Hindlimb muscle (tissue), 1 donor: ENCODE measurements at regions not wholly inside any gene's neighbourhood (a gene's known extent, or its start where the extent isn't known, plus 50 kb on each side); places are given as distances from the start of the nearest gene placed in this dataset.
"Not testable (repeated sequence)": the region's sequence is repeated elsewhere in the genome, so short reads cannot be mapped to it uniquely, and the experiment has no call there.

Experiments used
- DNase-seq: peaks from one replicate; pipeline ENCODE4 v3.0.0-alpha.2; 2013

DNA sequence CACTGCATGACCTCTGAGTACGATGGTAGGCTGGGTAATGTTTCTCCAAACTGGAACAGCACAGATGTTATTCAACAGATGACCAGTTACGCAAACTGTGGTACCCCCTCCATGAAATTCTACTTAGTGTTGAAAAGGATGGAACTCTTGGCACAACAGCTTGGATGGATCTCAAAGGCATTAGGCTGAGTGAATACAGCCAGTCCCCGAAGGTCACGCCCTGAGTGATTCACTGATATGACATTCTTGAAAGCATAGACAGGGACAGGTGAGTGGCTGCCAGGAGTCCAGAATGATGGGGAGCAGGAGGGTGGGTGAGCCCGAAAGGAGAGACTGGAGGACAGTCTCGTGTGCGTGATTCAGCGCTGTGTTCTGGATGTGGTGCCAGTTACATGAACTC is 187.5 kb upstream of the TMEM132C start:
- DNase-seq = no peak

DNA sequence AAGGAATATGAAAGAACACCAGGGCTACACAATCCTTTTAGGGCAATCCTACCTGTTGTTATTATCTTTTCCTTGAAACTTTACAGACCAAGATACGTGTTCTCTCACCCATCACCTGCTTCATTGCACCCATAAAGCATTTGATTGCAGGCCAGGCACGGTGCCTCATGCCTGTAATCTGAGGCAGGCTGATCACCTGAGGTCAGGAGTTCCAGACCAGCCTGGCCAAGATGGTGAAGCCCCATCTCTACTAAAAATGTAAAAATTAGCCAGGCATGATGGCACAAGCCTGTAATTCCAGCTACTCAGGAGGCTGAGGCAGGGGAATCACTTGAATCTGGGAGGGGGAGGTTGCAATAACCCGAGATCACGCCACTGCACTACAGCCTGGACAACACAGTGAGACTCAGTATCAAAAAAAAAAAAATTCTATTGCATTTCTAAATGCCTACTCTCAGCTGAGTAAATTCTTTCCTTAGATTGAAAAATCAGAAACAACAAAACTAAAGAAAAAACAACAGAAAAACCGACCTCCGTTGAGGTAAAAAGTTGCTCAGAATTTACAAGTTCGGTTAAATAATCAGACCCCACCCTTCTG is 183.7 kb upstream of the TMEM132C start:
- DNase-seq = no peak

DNA sequence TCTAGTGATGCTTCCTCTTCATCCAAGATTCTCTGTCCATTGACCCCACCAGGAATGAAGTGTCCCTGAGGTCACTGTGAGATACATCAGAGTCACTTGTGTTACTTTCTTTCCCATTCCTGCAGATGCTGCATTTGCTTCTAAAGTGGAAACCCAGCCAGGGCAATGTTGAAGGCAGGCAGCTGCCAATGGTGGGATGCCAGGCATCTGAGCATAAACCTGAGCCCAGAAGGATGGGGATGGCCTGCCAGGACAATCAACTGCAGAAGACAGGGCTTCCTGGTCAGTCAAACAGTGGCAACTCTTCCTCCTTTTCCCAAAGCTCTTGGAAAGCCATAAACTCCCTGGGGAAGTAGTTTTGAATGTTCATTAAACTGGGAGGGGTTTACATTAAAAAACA is 178.0 kb upstream of the TMEM132C start:
- DNase-seq = no peak

DNA sequence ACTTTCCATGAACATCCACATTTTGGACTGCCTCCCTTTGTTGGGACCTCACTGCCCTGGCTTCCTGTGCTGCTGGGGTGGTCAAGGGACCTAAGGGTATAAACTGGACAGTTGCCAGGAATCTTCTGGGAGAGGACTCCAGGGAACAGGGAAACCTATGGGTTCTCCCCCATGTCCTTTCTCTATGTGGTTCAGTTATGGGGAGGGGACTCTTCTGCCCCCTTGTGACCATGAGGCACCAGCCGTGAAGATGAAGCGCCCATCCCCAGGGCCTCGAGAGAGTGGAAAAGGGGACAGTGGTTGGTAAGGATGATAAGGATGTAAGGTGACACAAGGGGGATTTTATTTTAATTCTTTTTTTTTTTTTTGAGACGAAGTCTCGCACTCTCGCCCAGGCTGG is 177.0 kb upstream of the TMEM132C start:
- no peak for DNase-seq

DNA sequence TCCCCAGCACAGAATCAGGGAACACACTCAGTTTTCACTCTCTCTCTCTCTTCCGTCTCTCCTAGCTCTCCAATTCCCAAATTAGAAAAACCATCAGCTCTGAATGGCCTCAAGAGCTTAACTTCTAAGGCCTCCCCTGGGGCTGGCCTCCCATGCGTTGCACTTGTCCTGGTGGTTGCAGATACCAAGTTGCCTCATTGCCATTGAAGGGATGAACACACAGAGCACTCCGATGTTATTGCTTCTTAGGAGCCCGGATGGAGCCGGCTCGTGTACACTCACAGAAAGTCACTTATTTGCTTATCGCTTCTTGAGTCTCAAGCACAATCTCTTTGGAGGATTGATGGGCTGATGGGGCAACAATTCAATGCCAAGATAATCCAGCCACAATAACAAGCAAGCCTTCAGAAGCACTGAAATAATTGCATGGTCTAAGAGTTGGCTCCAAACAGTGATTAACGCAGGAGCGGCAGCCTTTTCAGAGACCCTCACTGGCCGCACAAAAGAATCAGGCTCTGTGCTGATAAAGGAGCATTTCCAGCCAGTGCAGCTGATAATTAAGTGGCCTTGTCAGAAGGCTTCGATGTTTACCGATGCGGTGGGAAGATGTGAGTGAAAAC is 175.8 kb upstream of the TMEM132C start:
- no peak for DNase-seq

DNA sequence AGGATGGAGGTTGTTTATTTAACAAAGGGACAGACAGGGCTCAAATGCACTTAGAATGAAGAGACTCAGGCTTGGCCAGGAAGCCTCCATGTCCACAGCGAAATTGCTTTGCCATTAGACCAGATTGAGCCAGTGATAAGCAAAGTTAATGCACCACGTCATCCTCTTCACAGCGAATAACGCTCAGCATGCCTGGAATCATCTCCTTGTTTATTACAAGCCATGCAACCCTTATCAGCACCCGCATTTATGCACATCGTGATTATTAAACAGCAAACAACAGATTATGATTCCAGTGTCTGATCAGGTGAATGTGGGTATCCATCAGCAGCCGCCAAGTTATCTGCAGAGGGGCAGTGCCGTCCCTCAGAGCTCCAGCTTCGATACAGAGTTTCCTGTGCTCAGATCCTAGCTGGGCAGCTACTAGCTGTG is 175.0 kb upstream of the TMEM132C start:
- no peak for DNase-seq

DNA sequence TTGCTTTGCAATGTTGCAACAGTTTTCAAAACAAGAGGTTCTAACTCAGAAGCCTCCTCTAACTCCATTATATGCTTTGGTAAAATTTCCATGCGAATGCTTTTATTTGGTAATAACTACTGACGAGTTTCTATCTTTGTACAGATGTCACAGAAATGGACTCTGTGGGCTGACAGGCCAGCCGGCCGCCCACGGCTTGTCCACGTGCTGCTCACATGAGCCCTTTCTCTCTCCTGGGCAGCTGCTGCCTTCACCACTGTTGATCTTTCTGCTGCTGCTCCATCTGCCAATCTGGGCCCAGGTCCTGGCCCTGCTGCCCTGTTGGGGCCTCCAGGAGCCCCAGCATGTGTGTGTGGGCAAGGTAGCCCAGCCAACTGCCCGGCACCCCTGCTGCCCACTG is 168.2 kb upstream of the TMEM132C start:
- no peak for DNase-seq

DNA sequence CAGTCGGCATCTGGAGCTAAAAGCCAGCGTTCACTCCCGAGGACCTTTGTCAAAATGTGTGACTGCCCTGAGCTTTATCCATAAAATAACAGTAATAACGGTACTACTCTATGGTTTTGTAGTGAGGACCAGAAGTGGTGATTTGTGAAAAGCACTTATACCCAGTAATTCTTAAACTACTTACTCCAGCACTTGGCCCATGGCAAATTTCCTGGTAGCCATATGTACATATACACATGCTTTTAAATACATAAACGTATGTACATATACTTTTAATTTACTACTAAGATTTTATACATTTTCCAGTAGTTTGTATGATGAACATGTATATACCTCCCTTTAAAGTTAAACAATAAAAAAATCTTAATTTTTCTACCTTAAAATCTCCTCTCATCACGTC is 163.8 kb upstream of the TMEM132C start:
- no peak for DNase-seq

DNA sequence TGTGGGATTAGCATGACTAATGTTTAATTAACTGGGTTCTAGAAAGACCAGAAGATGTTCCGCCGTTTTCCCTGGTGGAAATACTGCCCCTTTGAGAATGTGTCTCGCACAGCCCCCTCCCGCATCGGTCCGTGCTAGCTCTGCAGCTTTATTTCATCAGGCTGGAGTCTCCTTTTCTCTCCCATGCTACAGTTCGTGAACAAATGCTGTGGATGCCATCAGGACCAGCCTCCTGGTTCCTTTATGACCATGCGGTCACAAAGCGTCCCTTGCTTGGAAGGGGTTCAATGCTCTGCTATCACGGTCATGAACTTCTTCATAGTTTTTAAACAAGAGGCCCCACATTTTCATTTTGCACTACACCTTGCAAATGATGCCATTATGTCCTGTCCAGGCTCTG is 157.7 kb upstream of the TMEM132C start:
- no peak for DNase-seq

DNA sequence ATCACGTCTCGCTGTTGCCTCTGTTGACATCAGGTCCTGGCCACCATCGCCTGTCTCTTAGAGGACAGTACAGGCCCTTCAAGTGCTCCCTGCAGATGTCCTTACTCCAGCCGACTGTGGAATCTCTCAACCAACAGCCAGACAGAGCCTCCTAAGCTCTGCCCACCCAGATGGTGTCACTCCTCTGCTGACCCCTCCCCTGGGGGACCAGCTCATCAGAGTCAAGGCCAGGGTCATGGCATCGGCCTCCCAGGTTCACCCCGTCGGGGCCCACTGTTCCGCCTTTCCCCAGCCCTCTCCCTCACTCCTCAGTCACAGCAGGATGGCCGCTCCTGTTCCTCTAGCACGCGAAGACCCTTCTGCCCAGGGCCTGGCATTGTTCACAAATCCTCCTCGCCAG is 157.3 kb upstream of the TMEM132C start:
- DNase-seq = no peak

DNA sequence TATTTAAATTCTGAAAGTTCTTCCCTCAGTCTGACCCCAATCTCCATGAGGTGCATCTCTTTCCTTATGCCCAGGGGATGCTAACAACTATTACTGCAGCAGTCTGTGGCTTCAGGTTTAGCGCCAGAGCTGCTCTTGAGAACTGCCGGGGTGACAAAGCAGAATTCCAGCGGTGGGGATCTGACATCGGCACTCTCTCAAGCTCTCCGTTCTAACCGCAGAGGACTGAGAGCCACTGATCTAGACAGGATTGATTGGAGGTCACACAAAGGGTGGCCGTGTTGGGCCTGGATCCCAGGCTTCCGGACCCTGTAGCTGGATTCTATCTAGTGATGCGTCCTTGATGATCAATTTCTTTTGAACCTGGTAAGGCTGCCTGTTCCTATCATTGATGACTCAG is 155.6 kb upstream of the TMEM132C start:
- DNase-seq = no peak

DNA sequence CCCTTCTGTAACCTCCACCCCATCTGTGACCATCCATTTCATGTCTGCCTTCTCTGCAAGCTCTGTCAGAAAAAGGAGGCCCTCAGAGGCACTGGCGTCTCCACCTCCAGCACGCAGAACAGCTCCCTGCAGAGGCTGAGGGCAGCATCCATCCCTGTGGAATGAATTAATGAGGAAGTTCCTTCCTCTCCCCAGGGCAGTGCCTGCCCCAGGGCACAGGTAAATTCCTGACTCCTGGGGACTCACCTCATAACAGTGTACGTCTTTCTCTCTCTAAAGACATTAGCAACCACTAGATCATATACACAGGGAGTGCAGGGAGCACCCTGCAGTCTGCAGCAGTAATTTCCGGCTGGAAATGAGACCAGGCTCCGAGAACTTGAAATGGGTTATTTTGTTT is 155.0 kb upstream of the TMEM132C start:
- no peak for DNase-seq

DNA sequence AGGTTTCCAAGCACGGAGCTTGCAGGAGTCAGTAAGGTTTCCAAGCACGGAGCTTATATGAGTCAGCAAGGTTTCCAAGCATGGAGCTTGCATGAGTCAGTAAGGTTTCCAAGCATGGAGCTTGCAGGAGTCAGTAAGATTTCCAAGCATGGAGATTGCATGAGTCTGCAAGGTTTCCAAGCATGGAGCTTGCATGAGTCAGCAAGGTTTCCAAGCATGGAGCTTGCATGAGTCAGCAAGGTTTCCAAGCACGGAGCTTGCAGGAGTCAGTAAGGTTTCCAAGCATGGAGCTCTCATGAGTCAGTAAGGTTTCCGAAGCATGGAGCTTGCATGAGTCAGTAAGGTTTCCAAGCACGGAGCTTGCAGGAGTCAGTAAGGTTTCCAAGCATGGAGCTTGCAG is 153.7 kb upstream of the TMEM132C start:
- DNase-seq = not testable (repeated sequence)

DNA sequence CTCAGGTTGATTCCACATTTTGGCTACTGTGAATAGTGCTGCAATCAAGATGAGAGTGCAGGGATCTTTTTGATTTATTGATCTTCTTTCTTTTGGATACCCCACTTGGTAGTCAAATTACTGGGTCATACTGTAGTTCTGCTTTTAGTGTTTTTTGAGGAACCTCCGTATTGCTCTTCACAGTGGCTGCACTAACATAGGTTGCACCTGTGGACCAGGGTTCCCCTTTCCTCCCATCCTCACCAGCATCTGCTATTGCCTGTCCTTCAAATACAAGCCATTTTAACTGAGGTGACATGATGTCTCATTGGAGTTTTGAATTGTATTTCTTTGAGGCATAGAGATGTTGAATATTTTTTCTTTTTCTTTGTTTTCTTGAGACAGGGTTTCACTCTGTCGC is 152.5 kb upstream of the TMEM132C start:
- no peak for DNase-seq

DNA sequence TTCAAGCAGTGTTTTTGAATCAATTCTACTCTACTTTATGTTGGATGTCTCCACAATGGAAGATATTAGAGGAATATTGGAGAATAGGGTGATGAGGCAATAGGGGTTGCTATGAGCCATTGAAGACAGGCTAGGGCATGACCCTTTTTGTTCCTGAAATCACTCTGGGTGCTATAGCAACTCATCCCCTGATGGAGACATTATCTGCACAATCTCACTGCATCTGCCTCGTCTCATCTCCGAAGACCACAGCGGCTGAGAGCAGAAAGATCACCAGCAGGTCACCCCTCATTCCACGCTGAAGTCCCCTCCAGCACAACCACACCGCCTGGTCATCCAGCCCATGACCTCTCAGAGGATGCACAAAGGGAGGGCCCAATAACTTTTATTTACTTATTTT is 150.4 kb upstream of the TMEM132C start:
- DNase-seq = no peak

DNA sequence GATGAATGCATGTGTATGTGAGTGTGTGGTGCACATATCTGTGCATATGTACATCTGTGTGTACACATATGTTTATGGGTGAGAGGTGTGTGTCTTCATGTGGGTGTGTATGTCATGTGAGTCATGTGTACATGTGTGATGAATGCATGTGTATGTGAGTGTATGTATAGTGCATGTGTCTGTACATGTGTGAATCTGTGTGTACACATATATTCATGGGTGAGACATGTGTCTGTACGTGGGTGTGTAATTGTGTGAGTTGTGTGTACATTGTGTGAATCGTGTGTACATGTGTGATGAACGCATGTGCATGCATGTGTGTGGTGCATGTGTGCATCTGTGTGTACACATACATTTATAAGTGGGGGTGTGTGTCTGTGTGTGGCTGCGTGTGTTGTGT is 146.9 kb upstream of the TMEM132C start:
- DNase-seq = no peak

DNA sequence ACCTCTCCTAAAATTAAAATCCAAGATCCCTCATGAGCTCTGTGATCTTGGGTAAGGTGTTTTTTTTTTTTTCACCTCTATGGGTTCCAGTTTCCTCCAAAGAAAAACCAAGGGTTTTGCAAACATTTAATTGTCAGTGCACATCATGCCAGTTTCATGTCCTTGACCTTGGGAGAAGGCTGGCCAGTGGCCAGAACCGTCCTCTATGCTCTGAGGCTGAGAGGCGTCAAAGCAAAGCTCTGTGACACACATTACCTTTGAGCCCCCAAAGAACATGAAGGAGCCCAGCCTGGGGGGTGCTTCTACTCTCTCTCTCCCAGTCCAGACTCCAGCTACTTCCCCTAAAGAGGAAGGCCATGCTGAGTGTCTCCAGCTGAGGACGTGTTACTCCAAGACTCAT is 145.5 kb upstream of the TMEM132C start:
- DNase-seq = no peak

DNA sequence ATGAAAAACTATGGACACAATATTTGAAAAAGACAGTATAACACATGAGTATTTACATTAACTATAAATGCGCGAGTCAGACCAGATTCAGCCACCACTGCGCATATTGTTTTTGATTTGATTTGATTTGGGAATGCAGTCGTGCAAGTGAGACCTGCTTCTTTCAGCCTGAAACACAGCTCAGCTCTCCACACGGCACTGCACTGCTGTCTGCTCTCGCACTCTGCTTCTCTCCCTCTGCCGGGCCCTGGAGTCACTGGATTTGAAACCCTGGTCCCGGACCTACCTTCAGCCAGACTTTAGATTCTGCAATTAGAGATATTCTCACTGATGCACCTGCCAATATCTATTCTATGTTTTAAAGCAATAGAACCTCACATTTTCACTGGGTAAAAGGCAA is 143.9 kb upstream of the TMEM132C start:
- no peak for DNase-seq

DNA sequence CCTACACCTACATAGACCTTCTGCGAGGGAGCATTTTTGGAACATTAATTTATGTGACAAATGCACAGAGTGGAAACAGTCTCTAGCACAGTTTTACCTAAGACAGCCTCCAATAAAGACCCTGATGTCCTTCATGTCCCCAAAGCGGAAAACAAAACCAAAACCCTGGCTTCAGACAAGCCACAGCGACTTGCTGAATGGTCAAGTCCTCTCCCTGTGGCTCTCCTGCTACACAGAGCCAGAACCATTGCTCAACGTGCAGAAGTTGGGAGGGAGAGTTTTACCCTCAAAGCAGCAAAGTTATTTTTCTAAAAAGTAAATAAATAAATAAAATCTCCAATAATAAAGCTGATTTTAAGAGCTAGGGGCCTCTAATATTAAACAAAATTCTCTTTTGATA is 135.0 kb upstream of the TMEM132C start:
- DNase-seq = no peak

DNA sequence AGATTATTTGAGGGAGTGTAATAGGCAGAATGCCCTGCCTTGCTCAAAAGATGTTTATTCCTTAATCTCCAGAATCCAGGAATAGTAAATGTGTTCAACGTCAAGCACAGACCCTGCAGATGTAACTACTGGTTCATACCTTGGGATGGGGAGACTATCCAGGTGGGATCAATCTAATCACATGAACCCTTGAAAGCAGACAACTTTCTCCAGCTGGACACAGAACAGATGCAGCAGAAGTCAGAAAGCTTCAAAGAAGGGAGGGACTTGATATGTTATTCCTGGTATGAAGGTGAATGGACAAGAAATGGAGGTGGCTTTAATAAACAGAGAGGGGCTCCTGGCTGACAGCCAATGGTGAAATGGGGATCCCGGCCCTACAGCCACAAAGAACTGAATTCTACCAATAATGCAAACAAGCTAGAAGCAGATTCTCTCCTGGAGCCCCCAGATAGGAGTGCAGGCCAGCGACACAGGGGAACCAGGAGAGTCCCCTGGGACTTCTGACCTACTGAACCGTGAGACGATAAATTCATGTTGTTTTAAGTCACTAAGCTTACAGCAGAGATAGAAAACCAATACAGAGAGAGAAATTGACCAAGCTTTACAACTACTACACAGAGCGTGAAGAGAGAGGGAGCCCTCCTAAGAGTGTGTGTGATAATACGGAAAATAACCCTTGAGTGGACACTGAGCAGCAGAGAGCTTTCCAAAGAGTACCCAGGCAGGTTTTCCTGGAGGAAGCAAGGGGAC is 133.5 kb upstream of the TMEM132C start:
- DNase-seq = no peak

DNA sequence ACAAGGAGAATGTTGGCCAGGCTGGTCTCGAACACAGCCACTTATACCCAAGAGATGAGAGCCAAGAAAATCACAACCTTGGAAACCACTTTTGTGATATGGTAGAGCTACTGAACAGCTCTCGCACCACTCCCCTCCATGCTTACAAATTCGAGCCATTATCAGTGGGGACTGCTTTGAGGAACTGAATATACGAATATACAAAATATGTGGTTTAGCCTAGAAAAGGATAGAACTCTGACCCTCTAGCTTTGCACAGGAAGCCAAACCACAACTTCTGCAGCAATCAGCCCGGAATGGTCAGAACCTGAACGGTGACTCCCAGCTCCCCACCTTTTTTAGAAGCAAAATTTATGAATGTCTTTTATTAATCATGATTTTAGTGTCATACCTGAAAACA is 129.8 kb upstream of the TMEM132C start:
- DNase-seq = no peak

DNA sequence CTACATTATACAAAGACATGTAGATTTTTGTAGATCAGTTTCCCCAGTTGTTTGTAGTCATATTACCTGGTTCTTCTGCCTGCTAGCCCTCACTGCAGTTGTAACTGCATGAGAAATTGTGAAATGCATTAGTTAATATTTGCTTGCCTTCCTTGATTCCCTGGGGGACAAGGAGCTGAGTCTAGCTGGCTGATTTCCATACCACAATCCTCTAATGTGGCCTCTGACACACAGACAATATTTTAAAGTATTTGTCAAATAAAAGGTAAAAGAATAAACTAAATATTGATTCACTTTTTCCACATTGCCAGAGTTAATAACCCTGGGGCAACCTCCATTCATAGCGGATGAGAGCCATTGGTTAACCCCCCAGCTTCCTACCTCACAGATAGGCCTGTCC is 128.8 kb upstream of the TMEM132C start:
- DNase-seq = no peak

DNA sequence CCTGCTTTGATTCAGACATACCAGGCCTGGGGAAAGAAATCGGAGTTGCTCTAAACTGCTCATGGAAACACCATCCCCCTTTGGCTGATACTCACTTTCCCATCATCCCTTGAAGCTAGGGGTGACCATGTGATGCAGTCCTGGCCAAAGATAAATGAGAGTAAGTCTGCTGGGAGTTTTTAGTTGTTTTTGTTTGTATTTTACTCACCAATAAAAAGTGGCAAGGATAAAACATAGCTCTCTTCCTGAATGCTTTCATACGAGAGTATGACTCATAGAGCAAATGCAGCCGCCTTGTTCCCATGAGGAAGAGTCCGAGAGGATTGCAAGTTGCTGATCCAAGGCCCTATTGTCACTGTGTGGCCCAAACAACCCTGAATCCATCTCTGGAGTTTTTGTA is 126.4 kb upstream of the TMEM132C start:
- no peak for DNase-seq

DNA sequence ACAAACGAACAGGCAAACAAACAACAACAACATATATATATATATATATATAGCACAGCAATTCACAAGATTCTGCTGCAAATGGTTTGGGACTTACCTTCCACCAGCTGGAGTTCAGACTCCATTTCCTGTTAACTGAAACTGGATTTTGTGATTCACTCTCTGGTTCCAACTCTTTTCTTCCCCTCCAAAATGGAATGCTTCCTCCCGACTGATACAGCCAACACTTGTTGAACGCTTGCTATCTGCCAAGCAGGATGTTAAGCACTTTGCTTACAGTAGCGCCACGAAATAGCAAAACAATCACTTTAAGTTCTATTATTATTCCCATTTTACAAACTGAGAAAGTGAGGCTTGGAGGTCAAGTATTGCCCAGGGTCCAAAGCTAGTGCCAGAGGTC is 116.0 kb upstream of the TMEM132C start:
- no peak for DNase-seq
